ENCODE measurements at regions not wholly inside any gene's neighbourhood (a gene's known extent, or its start where the extent isn't known, plus 50 kb on each side); places are given as distances from the start of the nearest gene placed in this dataset.

GRCh38 chr4:154936873-154937272, 155.8 kb downstream of the RBM46 start:
- no peak for DNase-seq (ENCODE audit: low read depth)
- H3K4me3 ChIP-seq (ENCODE audit: low read depth, low read length) = no peak overlapping the region
- TF ChIP-seq, protein P1, sequence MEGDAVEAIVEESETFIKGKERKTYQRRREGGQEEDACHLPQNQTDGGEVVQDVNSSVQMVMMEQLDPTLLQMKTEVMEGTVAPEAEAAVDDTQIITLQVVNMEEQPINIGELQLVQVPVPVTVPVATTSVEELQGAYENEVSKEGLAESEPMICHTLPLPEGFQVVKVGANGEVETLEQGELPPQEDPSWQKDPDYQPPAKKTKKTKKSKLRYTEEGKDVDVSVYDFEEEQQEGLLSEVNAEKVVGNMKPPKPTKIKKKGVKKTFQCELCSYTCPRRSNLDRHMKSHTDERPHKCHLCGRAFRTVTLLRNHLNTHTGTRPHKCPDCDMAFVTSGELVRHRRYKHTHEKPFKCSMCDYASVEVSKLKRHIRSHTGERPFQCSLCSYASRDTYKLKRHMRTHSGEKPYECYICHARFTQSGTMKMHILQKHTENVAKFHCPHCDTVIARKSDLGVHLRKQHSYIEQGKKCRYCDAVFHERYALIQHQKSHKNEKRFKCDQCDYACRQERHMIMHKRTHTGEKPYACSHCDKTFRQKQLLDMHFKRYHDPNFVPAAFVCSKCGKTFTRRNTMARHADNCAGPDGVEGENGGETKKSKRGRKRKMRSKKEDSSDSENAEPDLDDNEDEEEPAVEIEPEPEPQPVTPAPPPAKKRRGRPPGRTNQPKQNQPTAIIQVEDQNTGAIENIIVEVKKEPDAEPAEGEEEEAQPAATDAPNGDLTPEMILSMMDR (IDR thresholded peaks at IDR 0.05; ENCODE audit: insufficient read depth, low read length) = no peak

DNA sequence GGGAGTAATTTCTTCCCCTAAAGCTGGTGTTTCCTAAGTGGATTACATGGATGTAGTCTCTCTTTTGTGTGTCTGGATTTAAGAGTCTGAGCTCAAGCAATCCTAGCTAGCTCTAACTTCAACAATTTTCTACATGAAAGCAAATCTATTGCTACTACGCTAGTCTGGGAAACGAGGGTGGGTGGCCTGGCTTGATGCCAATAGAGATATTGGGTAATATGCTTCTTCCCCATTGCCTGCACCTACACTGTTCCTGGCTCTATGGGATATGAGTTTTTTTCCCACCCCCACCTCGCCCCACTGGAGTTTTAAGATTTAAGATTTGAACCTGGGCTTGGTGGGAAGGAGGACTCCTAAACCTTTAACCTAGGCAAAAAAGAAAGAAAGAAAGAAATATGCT, 158.8 kb downstream of the RBM46 start:
- no peak for DNase-seq (ENCODE audit: low read depth)
- TF ChIP-seq, protein P1 (IDR thresholded peaks at IDR 0.05; ENCODE audit: insufficient read depth, low read length) = no peak
- no peak overlapping the region for H3K4me3 ChIP-seq (ENCODE audit: low read depth, low read length)

DNA sequence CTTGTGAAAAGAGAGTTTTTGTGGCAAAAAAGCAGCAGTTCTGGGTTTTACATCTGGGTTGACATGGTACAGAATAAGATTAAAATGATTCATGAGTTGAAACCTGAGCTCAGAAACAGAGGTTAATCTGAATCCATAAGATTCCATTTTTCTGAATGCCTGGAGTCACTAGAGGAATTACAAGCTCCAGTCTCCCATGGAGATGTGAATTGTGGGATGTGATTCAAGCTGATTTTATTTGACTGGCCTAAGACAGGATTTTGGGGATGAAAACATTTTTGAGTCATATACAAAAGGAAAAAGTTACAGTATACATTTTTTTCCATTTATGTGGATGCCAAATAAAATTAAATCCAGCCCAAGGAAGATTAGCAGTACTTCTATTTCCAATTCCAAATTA, 161.1 kb downstream of the RBM46 start:
- no peak overlapping the region for H3K4me3 ChIP-seq (ENCODE audit: low read depth, low read length)
- TF ChIP-seq, protein P1 (IDR thresholded peaks at IDR 0.05; ENCODE audit: insufficient read depth, low read length) = no peak

GRCh38 chr4:154944996-154945395, 163.9 kb downstream of the RBM46 start:
- DNase-seq (ENCODE audit: low read depth) = no peak
- H3K4me3 ChIP-seq (ENCODE audit: low read depth, low read length) = no peak overlapping the region
- TF ChIP-seq, protein P1 (IDR thresholded peaks at IDR 0.05; ENCODE audit: insufficient read depth, low read length) = no peak

More for the DNA sequence above, 161.1 kb downstream of the RBM46 start:
- DNase-seq (ENCODE audit: low read depth) = no peak

- TF ChIP-seq, protein P1 (IDR thresholded peaks at IDR 0.05; ENCODE audit: insufficient read depth, low read length) = no peak
- DNase-seq (ENCODE audit: low read depth) = no peak
- H3K4me3 ChIP-seq (ENCODE audit: low read depth, low read length) = no peak overlapping the region
These were observed 165.0 kb downstream of the RBM46 start for GRCh38 chr4:154946113-154946512.

GRCh38 chr4:154953691-154954090, 172.6 kb downstream of the RBM46 start:
- no peak overlapping the region for H3K4me3 ChIP-seq (ENCODE audit: low read depth, low read length)
- TF ChIP-seq, protein P1 (IDR thresholded peaks at IDR 0.05; ENCODE audit: insufficient read depth, low read length) = no peak
- DNase-seq (ENCODE audit: low read depth) = no peak

DNA sequence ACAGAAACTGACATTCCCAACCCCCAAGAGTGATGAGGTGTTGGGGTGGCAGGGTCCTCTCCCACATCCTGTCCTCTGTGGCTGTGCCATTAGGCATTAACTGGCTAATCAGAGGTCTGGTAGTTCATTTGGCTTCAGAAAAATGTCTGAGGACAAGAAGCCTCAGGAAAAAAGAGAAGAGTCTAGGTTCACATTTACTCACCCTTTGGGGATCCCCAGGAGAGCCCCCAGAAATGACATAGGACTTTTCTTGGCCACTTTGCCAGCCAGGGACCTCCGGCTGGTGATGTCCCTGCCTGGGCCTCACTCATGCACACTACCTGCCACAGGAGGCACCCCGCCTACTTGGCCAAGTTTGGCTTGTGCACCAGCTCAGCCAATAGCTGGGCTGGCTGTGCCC, 173.0 kb downstream of the RBM46 start:
- TF ChIP-seq, protein P1 (IDR thresholded peaks at IDR 0.05; ENCODE audit: insufficient read depth, low read length) = no peak
- DNase-seq (ENCODE audit: low read depth) = no peak
- no peak overlapping the region for H3K4me3 ChIP-seq (ENCODE audit: low read depth, low read length)

Measured in fibroblast of the aortic adventitia (primary cell).